GM23338 (cell line): ENCODE measurements at regions not wholly inside any gene's neighbourhood (a gene's known extent, or its start where the extent isn't known, plus 50 kb on each side); places are given as distances from the start of the nearest gene placed in this dataset.

Experiments
- ATAC-seq: fragments of 200-7000 bp; cut with Tn5 transposase; 3 replicates; pipeline ENCODE4 v1.9.1; 2020
- DNase-seq: peaks from one replicate; pipeline ENCODE4 v3.0.0-alpha.2; 2015; ENCODE audit warnings: low spot score
- H2AFZ ChIP-seq: fragments of 200-600 bp; sonication (generic); 2 replicates; pipeline ENCODE4 v1.8.0; 2016; ENCODE audit warnings: antibody characterized with exemption, mild to moderate bottlenecking, moderate library complexity
- H3F3A ChIP-seq: fragments of 200-600 bp; sonication (generic); replicated peaks from 2 replicates; pipeline ENCODE4 v1.8.0; 2017; ENCODE audit warnings: antibody characterized with exemption, mixed run types, low read depth
- H3K27ac ChIP-seq: fragments of 200-600 bp; sonication (generic); 2 replicates; pipeline ENCODE4 v1.6.1; 2016; ENCODE audit warnings: low read depth
- H3K27me3 ChIP-seq: fragments of 200-600 bp; sonication (generic); 2 replicates; pipeline ENCODE4 v1.8.0; 2016; ENCODE audit warnings: mild to moderate bottlenecking, mixed run types, moderate library complexity; ENCODE audit not compliant: insufficient read depth
- H3K36me3 ChIP-seq: fragments of 200-600 bp; sonication (generic); 2 replicates; pipeline ENCODE4 v1.8.0; 2016; ENCODE audit warnings: mild to moderate bottlenecking; ENCODE audit not compliant: insufficient read depth
- H3K4me1 ChIP-seq: fragments of 200-600 bp; sonication (generic); 2 replicates; pipeline ENCODE4 v1.8.0; 2016; ENCODE audit warnings: mild to moderate bottlenecking, moderate library complexity; ENCODE audit not compliant: insufficient read depth
- H3K4me2 ChIP-seq: fragments of 200-600 bp; sonication (generic); 2 replicates; pipeline ENCODE4 v1.7.1; 2017; ENCODE audit warnings: mixed run types
- H3K4me3 ChIP-seq: fragments of 200-600 bp; sonication (generic); 2 replicates; pipeline ENCODE4 v1.6.1; 2016; ENCODE audit warnings: mixed run types
- H3K79me2 ChIP-seq: fragments of 200-600 bp; sonication (generic); replicated peaks from 2 replicates; pipeline ENCODE4 v1.8.0; 2017; ENCODE audit warnings: mild to moderate bottlenecking; ENCODE audit not compliant: insufficient read depth
- H3K9me2 ChIP-seq: fragments of 200-600 bp; sonication (generic); 2 replicates; pipeline ENCODE4 v1.8.0; 2017; ENCODE audit not compliant: insufficient read depth
- H4K20me1 ChIP-seq: fragments of 200-600 bp; sonication (generic); replicated peaks from 2 replicates; pipeline ENCODE4 v1.8.0; 2017; ENCODE audit warnings: mild to moderate bottlenecking; ENCODE audit not compliant: insufficient read depth
- H3K27ac Mint-ChIP-seq: 2 replicates; pipeline ENCODE4 v1.8.0; 2020; ENCODE audit warnings: inconsistent platforms, mild to moderate bottlenecking, moderate library complexity, mixed read lengths
- H3K27me3 Mint-ChIP-seq: 3 replicates; pipeline ENCODE4 v1.8.0; 2022; ENCODE audit warnings: low read depth, mild to moderate bottlenecking, moderate library complexity, mixed read lengths, inconsistent platforms; ENCODE audit not compliant: insufficient read depth, poor library complexity
- H3K36me3 Mint-ChIP-seq: 3 replicates; pipeline ENCODE4 v1.8.0; 2021; ENCODE audit warnings: low read depth, mild to moderate bottlenecking, inconsistent platforms, moderate library complexity, mixed read lengths
- H3K4me1 Mint-ChIP-seq: 3 replicates; pipeline ENCODE4 v1.8.0; 2020; ENCODE audit warnings: mild to moderate bottlenecking, inconsistent platforms, mixed read lengths
- H3K4me3 Mint-ChIP-seq: 3 replicates; pipeline ENCODE4 v1.8.0; 2021; ENCODE audit warnings: moderate library complexity, mild to moderate bottlenecking, inconsistent platforms, mixed read lengths
- H3K9me3 Mint-ChIP-seq: 3 replicates; pipeline ENCODE4 v1.8.0; 2020; ENCODE audit warnings: moderate library complexity, mild to moderate bottlenecking, inconsistent platforms, mixed read lengths
- CREB1 ChIP-seq: fragments of 250-450 bp; sonication (Bioruptor Pico); IDR thresholded peaks from 2 replicates; pipeline ENCODE4 v1.5.0; 2020; ENCODE audit warnings: low read depth, mild to moderate bottlenecking, moderate library complexity
- CTCF ChIP-seq, 2 experiments: fragments of 200-600 bp in 1 of 2; sonication (generic) in 1 of 2; conservative IDR thresholded peaks; 2 replicates each; pipeline versions ENCODE4 v1.5.1 to v1.6.1; 2016 to 2017; ENCODE audit warnings: antibody characterized with exemption in 2 of 2, low read depth in 2 of 2, mild to moderate bottlenecking in 2 of 2, moderate library complexity in 1 of 2
- ETS1 ChIP-seq: IDR thresholded peaks from 2 replicates; pipeline ENCODE4 v1.6.1; 2016; ENCODE audit warnings: antibody characterized with exemption
- EZH2 ChIP-seq: fragments of 200-600 bp; sonication (generic); IDR thresholded peaks from one replicate; pipeline ENCODE4 v1.8.0; 2017; ENCODE audit warnings: antibody characterized with exemption, mild to moderate bottlenecking, low read depth; ENCODE audit not compliant: unreplicated experiment
- EZH2phosphoT487 ChIP-seq: fragments of 200-600 bp; sonication (generic); IDR thresholded peaks from one replicate; pipeline ENCODE4 v1.8.1; 2018; ENCODE audit warnings: antibody characterized with exemption; ENCODE audit not compliant: unreplicated experiment
- JUNB ChIP-seq: IDR thresholded peaks from one replicate; pipeline ENCODE4 v1.6.1; 2016; ENCODE audit warnings: antibody characterized with exemption; ENCODE audit not compliant: unreplicated experiment
- NANOG ChIP-seq: IDR thresholded peaks from 2 replicates; pipeline ENCODE4 v1.6.1; 2016; ENCODE audit warnings: antibody characterized with exemption, borderline replicate concordance
- POLR2AphosphoS5 ChIP-seq: IDR thresholded peaks from 2 replicates; pipeline ENCODE4 v1.6.1; 2016; ENCODE audit warnings: antibody characterized with exemption, low read depth
- REST ChIP-seq: IDR thresholded peaks from one replicate; pipeline ENCODE4 v1.6.1; 2018; ENCODE audit warnings: antibody characterized with exemption; ENCODE audit not compliant: unreplicated experiment
- STAT1 ChIP-seq: IDR thresholded peaks from one replicate; pipeline ENCODE4 v1.6.1; 2016; ENCODE audit warnings: antibody characterized with exemption; ENCODE audit not compliant: unreplicated experiment
- ZNF114 ChIP-seq: fragments of 250-450 bp; sonication (Bioruptor Pico); IDR thresholded peaks from 2 replicates; pipeline ENCODE4 v1.5.0; 2020; ENCODE audit warnings: mild to moderate bottlenecking, moderate library complexity
- ZNF331 ChIP-seq: fragments of 250-450 bp; sonication (Bioruptor Pico); IDR thresholded peaks from 2 replicates; pipeline ENCODE4 v1.5.0; 2020; ENCODE audit warnings: low read depth, mild to moderate bottlenecking, moderate library complexity
- ZNF462 ChIP-seq: fragments of 250-450 bp; sonication (Bioruptor Pico); IDR thresholded peaks from 2 replicates; pipeline ENCODE4 v1.5.0; 2020; ENCODE audit warnings: mild to moderate bottlenecking, moderate library complexity

- Mint-ChIP-seq H3K36me3 (peaks cover 3% of the 10 kb centered on the region; the same call in 2 of the 3 replicates), H3K4me1 (no peaks in the 10 kb centered on the region; the same call in 2 of the 3 replicates), H3K27me3 (peaks cover 4% of the 10 kb centered on the region), H3K9me3 (peaks cover 6% of the 10 kb centered on the region), H3K4me3 (no peak overlapping the region), H3K27ac (no peak overlapping the region)
- Histone ChIP-seq H3K4me2 (no peak overlapping the region), H3K4me1 (no peaks in the 10 kb centered on the region), H3K9me2 (no peaks in the 10 kb centered on the region), H3K27ac (no peak overlapping the region), H3F3A (no peaks in the 10 kb centered on the region), H3K79me2 (no peaks in the 10 kb centered on the region), H4K20me1 (no peaks in the 10 kb centered on the region), H3K4me3 (no peak overlapping the region), H3K36me3 (no peaks in the 10 kb centered on the region), H2AFZ (peak overlapping the region; percentile 86), H3K27me3 (no peaks in the 10 kb centered on the region)
- no peak for ATAC-seq
- TF ChIP-seq ETS1 (no peak), CTCF (conservative IDR thresholded peaks at IDR 0.05; ENCODE audit: low read depth in 2 of 2) (no peak), REST (no peak), JUNB (no peak), ZNF462 (no peak), EZH2phosphoT487 (no peak), ZNF331 (no peak), ZNF114 (CRISPR knock-in tag) (no peak), POLR2AphosphoS5 (no peak), STAT1 (no peak), NANOG (no peak), EZH2 (no peak), CREB1 (no peak)
- no peak for DNase-seq
Measured at GRCh38 chrX:1873671-1874070, 258.8 kb downstream of the ASMT start.
